ENCODE measurements at regions not wholly inside any gene's neighbourhood (a gene's known extent, or its start where the extent isn't known, plus 50 kb on each side); places are given as distances from the start of the nearest gene placed in this dataset.

- Histone ChIP-seq H3K9ac (ENCODE audit: low read length) (no peak overlapping the region), H3K79me2 (ENCODE audit: control insufficient read depth, insufficient read depth, low read length, poor library complexity) (no peaks in the 10 kb centered on the region), H2AFZ (ENCODE audit: insufficient read depth, low read length, poor library complexity) (no peak overlapping the region), H3K79me1 (ENCODE audit: low read length) (no peaks in the 10 kb centered on the region), H2AK5ac (ENCODE audit: low read length) (no peak overlapping the region), H3K9me3 (ENCODE audit: insufficient read depth, low read depth, low read length) (no peaks in the 10 kb centered on the region), H3K23ac (ENCODE audit: low read length) (no peak overlapping the region), H3K27me3 (ENCODE audit: insufficient read depth, low read length) (no peaks in the 10 kb centered on the region), H3K14ac (ENCODE audit: low read length) (no peak overlapping the region), H3K4me1 (ENCODE audit: control insufficient read depth in 1 of 2, insufficient read depth in 2 of 2, low read length in 2 of 2) (no peaks in the 10 kb centered on the region), H3K4me3 (ENCODE audit: low read depth, low read length) (no peak overlapping the region), H4K12ac (ENCODE audit: low read depth, low read length) (no peak overlapping the region), H2BK5ac (ENCODE audit: low read depth, low read length, poor library complexity) (no peak overlapping the region), H3K36me3 (ENCODE audit: control insufficient read depth in 1 of 2, insufficient read depth in 2 of 2, low read length in 2 of 2) (no peaks in the 10 kb centered on the region), H3K18ac (ENCODE audit: low read length) (no peak overlapping the region), H3K4me2 (ENCODE audit: low read length) (no peak overlapping the region), H2BK12ac (ENCODE audit: low read length) (no peak overlapping the region), H3K27ac (ENCODE audit: low read depth, low read length) (no peak overlapping the region), H2BK120ac (ENCODE audit: insufficient read depth, low read length, poor library complexity) (no peak overlapping the region), H4K91ac (ENCODE audit: low read depth, low read length) (no peak overlapping the region), H3K4ac (ENCODE audit: low read depth, low read length) (no peak overlapping the region), H4K8ac (ENCODE audit: low read depth, low read length) (no peak overlapping the region)
- WGBS (ENCODE audit: extremely low coverage, insufficient coverage, insufficient read length) = no CpG with 5 or more reads among the region's 3 CpGs
- DNase-seq = no peak
Observed at GRCh38 chr1:221315330-221315729, 426.6 kb downstream of the DUSP10 start.

- no peak for DNase-seq
- no peak overlapping the region for H3K14ac ChIP-seq (ENCODE audit: low read length)
- H2BK120ac ChIP-seq (ENCODE audit: insufficient read depth, low read length, poor library complexity) = no peak overlapping the region
- no peaks in the 10 kb centered on the region for H3K79me2 ChIP-seq (ENCODE audit: control insufficient read depth, insufficient read depth, low read length, poor library complexity)
- no peak overlapping the region for H3K4me2 ChIP-seq (ENCODE audit: low read length)
- no peaks in the 10 kb centered on the region for H3K36me3 ChIP-seq (ENCODE audit: control insufficient read depth in 1 of 2, insufficient read depth in 2 of 2, low read length in 2 of 2)
- no peak overlapping the region for H3K4me3 ChIP-seq (ENCODE audit: low read depth, low read length)
- no peaks in the 10 kb centered on the region for H3K4me1 ChIP-seq (ENCODE audit: control insufficient read depth in 1 of 2, insufficient read depth in 2 of 2, low read length in 2 of 2)
- no peak overlapping the region for H2BK12ac ChIP-seq (ENCODE audit: low read length)
- no peak overlapping the region for H3K9ac ChIP-seq (ENCODE audit: low read length)
- no peak overlapping the region for H3K4ac ChIP-seq (ENCODE audit: low read depth, low read length)
- no peak overlapping the region for H4K91ac ChIP-seq (ENCODE audit: low read depth, low read length)
- WGBS (ENCODE audit: extremely low coverage, insufficient coverage, insufficient read length) = no CpG with 5 or more reads among the region's 1 CpG
- H2AK5ac ChIP-seq (ENCODE audit: low read length) = no peak overlapping the region
- H3K9me3 ChIP-seq (ENCODE audit: insufficient read depth, low read depth, low read length) = no peaks in the 10 kb centered on the region
- H3K79me1 ChIP-seq (ENCODE audit: low read length) = no peaks in the 10 kb centered on the region
- no peak overlapping the region for H2BK5ac ChIP-seq (ENCODE audit: low read depth, low read length, poor library complexity)
- H3K27me3 ChIP-seq (ENCODE audit: insufficient read depth, low read length) = no peaks in the 10 kb centered on the region
- H4K12ac ChIP-seq (ENCODE audit: low read depth, low read length) = no peak overlapping the region
- no peak overlapping the region for H3K18ac ChIP-seq (ENCODE audit: low read length)
- H4K8ac ChIP-seq (ENCODE audit: low read depth, low read length) = no peak overlapping the region
- no peak overlapping the region for H3K27ac ChIP-seq (ENCODE audit: low read depth, low read length)
- H2AFZ ChIP-seq (ENCODE audit: insufficient read depth, low read length, poor library complexity) = no peak overlapping the region
- H3K23ac ChIP-seq (ENCODE audit: low read length) = no peak overlapping the region
Observed at GRCh38 chr1:221316491-221317056, 425.3 kb downstream of the DUSP10 start.

- Histone ChIP-seq H2BK120ac (ENCODE audit: insufficient read depth, low read length, poor library complexity) (no peak overlapping the region), H3K4me2 (ENCODE audit: low read length) (no peak overlapping the region), H3K79me1 (ENCODE audit: low read length) (no peaks in the 10 kb centered on the region), H2AFZ (ENCODE audit: insufficient read depth, low read length, poor library complexity) (no peak overlapping the region), H3K4me3 (ENCODE audit: low read depth, low read length) (no peak overlapping the region), H3K4me1 (ENCODE audit: control insufficient read depth in 1 of 2, insufficient read depth in 2 of 2, low read length in 2 of 2) (no peaks in the 10 kb centered on the region), H3K36me3 (ENCODE audit: control insufficient read depth in 1 of 2, insufficient read depth in 2 of 2, low read length in 2 of 2) (no peaks in the 10 kb centered on the region), H3K27me3 (ENCODE audit: insufficient read depth, low read length) (no peaks in the 10 kb centered on the region), H3K18ac (ENCODE audit: low read length) (no peak overlapping the region), H4K8ac (ENCODE audit: low read depth, low read length) (no peak overlapping the region), H3K14ac (ENCODE audit: low read length) (no peak overlapping the region), H3K9ac (ENCODE audit: low read length) (no peak overlapping the region), H3K79me2 (ENCODE audit: control insufficient read depth, insufficient read depth, low read length, poor library complexity) (no peaks in the 10 kb centered on the region), H3K27ac (ENCODE audit: low read depth, low read length) (no peak overlapping the region), H2BK12ac (ENCODE audit: low read length) (no peak overlapping the region), H4K12ac (ENCODE audit: low read depth, low read length) (no peak overlapping the region), H3K4ac (ENCODE audit: low read depth, low read length) (no peak overlapping the region), H2AK5ac (ENCODE audit: low read length) (no peak overlapping the region), H2BK5ac (ENCODE audit: low read depth, low read length, poor library complexity) (no peak overlapping the region), H4K91ac (ENCODE audit: low read depth, low read length) (no peak overlapping the region), H3K23ac (ENCODE audit: low read length) (no peak overlapping the region), H3K9me3 (ENCODE audit: insufficient read depth, low read depth, low read length) (no peaks in the 10 kb centered on the region)
- WGBS (ENCODE audit: extremely low coverage, insufficient coverage, insufficient read length) = no CpG with 5 or more reads among the region's 3 CpGs
- no peak for DNase-seq
Observed at GRCh38 chr1:221317537-221317936, 424.4 kb downstream of the DUSP10 start.

- no peaks in the 10 kb centered on the region for H3K79me2 ChIP-seq (ENCODE audit: control insufficient read depth, insufficient read depth, low read length, poor library complexity)
- H3K27ac ChIP-seq (ENCODE audit: low read depth, low read length) = no peak overlapping the region
- no peak overlapping the region for H2BK120ac ChIP-seq (ENCODE audit: insufficient read depth, low read length, poor library complexity)
- no peaks in the 10 kb centered on the region for H3K4me1 ChIP-seq (ENCODE audit: control insufficient read depth in 1 of 2, insufficient read depth in 2 of 2, low read length in 2 of 2)
- no peaks in the 10 kb centered on the region for H3K79me1 ChIP-seq (ENCODE audit: low read length)
- H2BK5ac ChIP-seq (ENCODE audit: low read depth, low read length, poor library complexity) = no peak overlapping the region
- no peaks in the 10 kb centered on the region for H3K27me3 ChIP-seq (ENCODE audit: insufficient read depth, low read length)
- H3K9ac ChIP-seq (ENCODE audit: low read length) = no peak overlapping the region
- H2AK5ac ChIP-seq (ENCODE audit: low read length) = no peak overlapping the region
- WGBS (ENCODE audit: extremely low coverage, insufficient coverage, insufficient read length) = no CpG with 5 or more reads among the region's 4 CpGs
- no peaks in the 10 kb centered on the region for H3K36me3 ChIP-seq (ENCODE audit: control insufficient read depth in 1 of 2, insufficient read depth in 2 of 2, low read length in 2 of 2)
- H4K91ac ChIP-seq (ENCODE audit: low read depth, low read length) = no peak overlapping the region
- H3K23ac ChIP-seq (ENCODE audit: low read length) = no peak overlapping the region
- H3K4me3 ChIP-seq (ENCODE audit: low read depth, low read length) = no peak overlapping the region
- no peak overlapping the region for H4K12ac ChIP-seq (ENCODE audit: low read depth, low read length)
- no peak overlapping the region for H3K4me2 ChIP-seq (ENCODE audit: low read length)
- H3K18ac ChIP-seq (ENCODE audit: low read length) = no peak overlapping the region
- H3K4ac ChIP-seq (ENCODE audit: low read depth, low read length) = no peak overlapping the region
- no peaks in the 10 kb centered on the region for H3K9me3 ChIP-seq (ENCODE audit: insufficient read depth, low read depth, low read length)
- no peak overlapping the region for H2BK12ac ChIP-seq (ENCODE audit: low read length)
- no peak for DNase-seq
- no peak overlapping the region for H2AFZ ChIP-seq (ENCODE audit: insufficient read depth, low read length, poor library complexity)
- no peak overlapping the region for H4K8ac ChIP-seq (ENCODE audit: low read depth, low read length)
- no peak overlapping the region for H3K14ac ChIP-seq (ENCODE audit: low read length)
Observed at GRCh38 chr1:221327954-221328353, 413.9 kb downstream of the DUSP10 start.

All from trophoblast cell (in vitro differentiated cells and primary cell).